ENCODE measurements at regions not wholly inside any gene's neighbourhood (a gene's known extent, or its start where the extent isn't known, plus 50 kb on each side); places are given as distances from the start of the nearest gene placed in this dataset.

DNA sequence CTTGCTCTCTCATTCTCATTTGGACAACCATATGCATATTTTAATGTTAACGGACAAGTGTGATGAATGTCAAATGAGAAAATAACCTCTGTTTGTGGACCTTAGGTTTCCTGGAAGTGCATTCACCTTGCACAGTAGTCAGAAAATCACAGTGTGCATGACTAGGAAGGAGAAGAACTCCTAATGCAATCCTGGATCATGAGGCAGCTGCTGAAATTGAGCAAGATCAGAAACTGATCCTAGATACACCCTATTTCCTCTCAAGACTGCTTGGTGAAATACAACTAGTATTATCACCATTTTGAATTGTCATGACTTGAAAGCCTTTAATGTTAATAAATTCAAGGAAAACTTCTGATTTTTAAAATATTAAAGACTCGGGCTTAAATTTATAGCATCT, 1148.9 kb downstream of the STIM2 start:
- TF ChIP-seq CTCF (IDR thresholded peaks at IDR 0.05; ENCODE audit: insufficient read depth, low read length) (no peak), GABPA (IDR thresholded peaks at IDR 0.05; ENCODE audit: low read depth) (no peak), POLR2AphosphoS5 (IDR thresholded peaks at IDR 0.05; ENCODE audit: low read depth) (no peak), REST (IDR thresholded peaks at IDR 0.05; ENCODE audit: insufficient replicate concordance, low read depth) (no peak), SPI1 (IDR thresholded peaks at IDR 0.05; ENCODE audit: borderline replicate concordance, low read depth) (no peak)

All from HL-60 (cell line).